ENCODE measurements at regions not wholly inside any gene's neighbourhood (a gene's known extent, or its start where the extent isn't known, plus 50 kb on each side); places are given as distances from the start of the nearest gene placed in this dataset.
"Not testable (repeated sequence)": the region's sequence is repeated elsewhere in the genome, so short reads cannot be mapped to it uniquely, and the experiment has no call there.

DNA sequence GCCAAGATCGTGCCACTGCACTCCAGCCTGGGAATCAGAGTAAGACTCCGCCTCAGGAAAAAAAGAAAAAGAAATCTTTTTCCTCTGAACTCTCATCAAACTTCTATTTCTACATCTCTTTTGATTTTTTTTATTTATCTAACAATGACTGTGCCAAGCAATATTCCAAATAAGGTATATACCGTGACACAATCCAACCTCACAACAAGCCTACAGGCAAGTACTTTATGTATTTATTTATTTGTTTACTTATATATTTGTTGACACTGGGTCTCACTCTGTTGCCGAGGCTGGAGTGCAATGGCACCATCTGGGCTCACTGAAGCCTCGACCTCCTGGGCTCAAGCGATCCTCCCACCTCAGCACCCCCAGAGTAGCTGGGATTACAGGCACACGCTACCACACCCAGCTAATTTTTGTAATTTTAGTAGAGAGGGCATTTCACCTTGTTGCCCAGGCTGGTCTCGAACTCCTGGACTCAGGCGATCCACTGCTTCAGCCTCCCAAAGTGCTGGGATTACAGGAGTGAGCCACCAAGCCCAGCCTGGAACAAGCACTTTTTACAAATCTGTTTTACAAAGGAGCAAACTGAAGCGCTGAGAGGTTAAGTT, 94.9 kb upstream of the CHD2 start:
- DNase-seq: no peak

DNA sequence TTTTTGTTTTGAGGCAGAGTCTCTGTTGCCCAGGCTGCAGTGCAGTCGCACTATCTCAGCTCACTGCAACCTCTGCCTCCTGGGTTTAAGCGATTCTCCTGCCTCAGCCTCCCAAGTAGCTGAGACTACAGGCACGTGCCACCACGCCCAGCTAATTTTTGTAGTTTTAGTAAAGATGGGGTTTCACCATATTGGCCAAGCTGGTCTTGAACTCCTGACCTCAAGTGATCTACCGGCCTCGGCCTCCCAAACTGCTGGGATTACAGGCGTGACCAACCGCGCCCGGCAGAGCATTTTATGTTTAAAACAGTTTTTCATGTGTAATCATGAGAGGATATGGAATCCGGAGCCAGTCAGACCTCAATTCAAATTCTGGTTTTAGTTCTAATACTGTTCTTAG, 94.0 kb upstream of the CHD2 start:
- not testable (repeated sequence) for DNase-seq

DNA sequence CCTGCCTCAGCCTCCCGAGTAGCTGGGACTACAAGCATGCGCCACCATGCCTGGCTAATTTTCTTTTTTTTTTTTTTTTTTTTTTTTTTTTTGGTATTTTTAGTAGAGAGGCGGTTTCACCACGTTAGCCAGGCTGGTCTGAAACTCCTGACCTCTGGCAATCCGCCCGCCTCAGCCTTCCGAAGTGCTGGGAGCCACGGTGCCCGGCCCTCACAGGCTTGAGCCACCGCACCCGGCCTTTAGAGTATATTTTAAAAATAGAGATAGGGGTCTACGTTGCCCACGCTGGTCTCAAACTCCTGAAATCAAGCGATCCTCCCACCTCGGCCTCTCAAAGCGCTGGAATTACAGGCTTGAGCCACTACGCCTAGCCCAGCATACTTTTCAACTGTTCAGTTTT, 93.4 kb upstream of the CHD2 start:
- DNase-seq: no peak

DNA sequence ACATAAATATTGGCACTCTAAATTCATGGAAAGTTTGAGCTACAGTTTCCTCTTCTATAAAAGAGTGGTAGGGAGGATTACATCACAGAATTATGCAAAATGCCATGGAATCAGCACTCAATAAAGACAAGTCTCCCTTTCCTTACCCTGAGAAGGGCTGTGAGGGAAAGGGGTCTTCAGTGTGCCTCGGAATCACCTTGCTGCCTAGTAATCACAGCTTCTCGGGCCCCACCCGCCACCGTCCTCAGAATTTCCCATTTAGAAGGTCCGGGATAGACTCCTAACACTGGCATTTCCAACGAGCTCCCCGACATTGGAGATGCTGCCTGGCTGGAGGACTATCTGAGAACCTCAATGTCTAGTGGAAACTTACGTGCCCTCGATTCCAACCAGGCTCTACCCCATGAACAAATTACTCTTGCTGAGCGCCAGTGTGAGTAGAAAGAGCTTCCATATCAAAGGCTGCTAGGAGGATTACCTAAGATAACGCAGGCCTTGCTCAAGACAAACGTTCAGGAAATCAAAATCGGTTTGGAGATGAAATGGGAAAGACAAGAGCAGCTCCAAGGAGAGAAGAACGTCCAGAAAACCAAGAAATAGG, 92.1 kb upstream of the CHD2 start:
- peak in 1 of 2 donors; percentile 29 for DNase-seq

DNA sequence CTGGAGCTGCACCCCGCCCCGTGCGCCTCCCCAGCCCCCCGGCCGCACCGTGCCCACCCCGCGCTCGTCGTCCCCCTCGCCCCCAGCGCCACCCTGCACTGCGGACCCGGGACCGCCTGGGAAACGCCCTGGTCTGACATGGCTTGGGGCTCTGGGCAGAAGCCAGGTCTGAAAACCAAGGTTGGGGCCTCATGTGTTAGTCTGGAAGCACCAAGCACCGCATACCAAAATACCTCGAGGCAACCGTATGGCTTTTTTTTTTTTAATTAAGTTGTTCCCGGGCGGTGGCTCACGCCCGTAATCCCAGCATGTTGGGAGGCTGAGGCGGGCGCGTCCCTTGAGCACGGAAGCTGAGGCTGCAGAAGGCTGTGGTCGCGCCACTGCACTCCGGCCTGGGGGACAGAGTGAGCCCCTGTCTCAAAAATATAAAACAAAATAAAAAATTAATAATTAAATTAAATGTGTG, 91.5 kb upstream of the CHD2 start:
- no peak for DNase-seq

DNA sequence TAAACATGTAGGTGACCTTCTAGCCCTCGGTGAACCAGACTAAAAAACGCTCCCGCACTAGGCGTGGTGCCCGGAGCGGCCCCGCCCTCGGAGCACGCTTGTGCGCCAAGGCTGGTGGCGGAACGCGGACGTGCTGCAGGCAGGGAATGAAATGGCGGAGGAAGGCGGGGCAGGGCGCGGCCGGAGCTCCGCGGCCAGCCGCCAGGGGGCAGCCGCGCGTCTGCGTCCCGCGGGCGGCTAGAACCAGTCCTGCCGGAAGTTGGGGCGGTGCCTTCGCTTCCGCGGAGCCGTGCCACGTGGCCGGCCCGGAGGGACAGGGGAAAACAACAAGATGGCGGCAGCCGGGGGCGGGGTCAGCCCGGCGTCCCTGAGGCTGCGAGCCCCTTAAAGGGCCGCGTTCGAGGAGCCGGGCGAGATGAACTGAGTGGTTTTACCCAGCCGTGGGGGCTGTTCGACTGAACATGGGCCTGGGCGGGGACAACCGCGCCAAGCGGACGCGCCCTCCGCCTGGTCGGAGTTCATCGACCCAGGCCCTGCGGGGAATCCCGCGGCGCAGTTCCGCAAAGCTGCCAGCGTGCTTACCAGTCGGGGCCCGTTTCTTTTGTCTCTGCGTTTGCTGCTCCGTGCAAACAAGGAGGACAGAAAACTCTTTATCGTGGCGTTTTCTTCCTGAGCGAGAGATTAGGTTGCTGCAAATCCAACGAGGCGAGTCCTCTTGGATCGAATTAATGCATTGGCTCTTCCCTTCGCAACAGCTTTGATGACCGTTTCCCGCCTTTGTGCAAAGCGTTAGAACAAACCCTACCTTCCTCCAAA, 90.9 kb upstream of the CHD2 start:
- DNase-seq: peak; percentile 93 to 95

DNA sequence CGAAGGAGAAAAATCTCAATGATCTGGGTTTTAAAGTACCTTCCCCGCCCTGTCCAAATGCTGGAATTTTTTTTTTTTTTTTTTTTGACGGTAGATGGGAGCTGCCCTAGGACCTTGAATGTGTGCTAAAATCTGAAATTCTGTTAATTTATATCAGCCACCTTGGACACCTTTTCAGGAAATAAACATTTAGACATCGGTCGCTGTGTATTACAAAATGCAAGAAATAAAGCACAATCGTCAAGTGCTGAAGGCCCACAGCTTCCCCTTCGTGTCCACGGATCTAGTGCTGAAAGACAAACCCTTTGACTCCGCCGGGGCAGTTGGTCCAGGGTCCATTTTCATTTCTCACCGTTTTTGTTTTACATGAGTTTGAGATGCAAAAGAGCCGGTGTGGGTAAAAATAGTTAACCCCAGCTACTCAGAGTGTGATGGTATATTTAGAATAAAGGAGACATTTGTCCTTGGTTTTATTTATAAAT, 90.2 kb upstream of the CHD2 start:
- peak; percentile 29 to 62 for DNase-seq

DNA sequence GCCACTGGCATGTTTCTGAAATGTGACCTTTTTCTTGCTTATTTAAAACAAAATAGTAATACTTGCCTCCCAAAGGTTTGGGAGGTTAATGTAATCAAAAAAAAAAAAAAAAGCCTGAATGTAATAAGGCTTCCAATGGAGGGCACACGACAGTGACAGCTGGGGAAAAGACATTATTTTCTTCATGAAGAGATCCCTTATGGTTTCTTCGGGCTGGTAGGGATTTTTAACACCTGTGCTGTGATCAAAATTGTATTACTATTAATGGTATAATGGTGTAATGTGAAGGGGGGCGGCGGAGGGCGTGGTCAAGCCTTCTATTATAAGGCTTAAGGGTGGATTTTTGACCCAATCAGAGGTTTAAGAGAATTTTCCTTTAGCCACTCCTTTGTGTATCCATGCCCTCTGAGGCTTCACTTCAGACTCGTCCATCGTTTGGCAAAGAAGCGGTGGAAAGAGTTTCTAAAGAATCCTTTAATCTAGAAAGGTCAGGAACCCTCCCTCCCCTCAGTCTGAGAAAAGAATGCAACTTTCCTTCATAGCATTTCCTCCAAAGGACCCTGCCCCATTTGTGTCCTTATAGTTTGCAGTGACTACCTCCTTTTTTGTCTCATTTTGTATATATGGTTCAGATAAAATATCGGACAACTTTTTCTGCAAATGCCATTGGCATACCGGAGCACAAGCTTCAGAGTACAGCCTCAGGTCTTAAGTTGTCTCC, 89.5 kb upstream of the CHD2 start:
- DNase-seq: peak in 1 of 2 donors; percentile 62

DNA sequence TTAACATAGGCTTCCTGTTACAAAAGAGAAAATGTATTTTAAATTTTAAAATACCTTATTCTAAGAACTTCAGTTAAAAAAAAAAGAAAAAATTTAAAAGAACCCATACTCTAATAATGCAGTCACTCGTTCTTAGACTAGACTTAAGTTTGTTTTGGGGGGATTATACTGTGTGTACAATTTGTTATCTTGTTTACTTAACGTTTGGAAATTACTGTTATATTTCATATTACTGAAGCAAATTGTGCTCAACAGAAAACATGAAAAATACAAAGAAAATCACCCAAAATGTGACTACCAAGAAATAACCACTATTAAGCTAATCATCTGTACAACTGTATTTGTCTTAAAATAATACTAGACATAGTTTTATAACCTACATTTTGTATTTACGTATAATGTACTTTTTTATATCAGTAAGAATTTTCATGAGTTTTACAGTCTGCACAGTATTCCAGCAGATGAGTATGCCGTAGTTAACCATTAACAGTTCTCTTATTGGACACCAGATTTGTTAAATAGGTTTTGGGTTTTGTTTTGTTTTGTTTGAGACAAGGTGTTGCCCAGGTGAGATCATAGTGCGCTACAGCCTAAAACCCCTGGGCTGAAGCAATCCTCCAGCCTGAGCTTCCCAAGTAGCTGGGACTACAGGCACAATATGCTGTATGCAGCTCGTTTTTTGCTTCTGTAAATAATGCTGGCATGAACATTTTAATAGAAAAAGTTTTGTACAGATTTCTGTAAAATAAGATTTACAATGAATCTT, 88.8 kb upstream of the CHD2 start:
- peak in 1 of 2 donors; percentile 63 for DNase-seq

DNA sequence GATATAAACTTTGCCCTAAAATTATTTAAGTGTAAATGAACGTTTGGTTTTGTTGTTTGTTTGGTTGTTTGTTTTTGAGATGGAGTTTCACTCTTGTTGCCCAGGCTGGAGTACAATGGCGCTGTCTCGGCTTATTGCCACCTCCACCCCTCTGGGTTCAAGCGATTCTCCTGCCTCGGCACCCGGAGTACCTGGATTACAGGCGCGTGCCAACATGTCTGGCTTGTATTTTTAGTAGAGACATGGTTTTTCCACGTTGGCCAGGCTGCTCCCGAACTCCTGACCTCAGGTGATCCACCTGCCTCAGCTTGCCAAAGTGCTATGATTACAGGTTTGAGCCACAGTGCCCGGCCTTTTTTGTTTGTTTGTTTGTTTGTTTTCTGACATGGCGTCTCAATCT, 87.9 kb upstream of the CHD2 start:
- DNase-seq: no peak

DNA sequence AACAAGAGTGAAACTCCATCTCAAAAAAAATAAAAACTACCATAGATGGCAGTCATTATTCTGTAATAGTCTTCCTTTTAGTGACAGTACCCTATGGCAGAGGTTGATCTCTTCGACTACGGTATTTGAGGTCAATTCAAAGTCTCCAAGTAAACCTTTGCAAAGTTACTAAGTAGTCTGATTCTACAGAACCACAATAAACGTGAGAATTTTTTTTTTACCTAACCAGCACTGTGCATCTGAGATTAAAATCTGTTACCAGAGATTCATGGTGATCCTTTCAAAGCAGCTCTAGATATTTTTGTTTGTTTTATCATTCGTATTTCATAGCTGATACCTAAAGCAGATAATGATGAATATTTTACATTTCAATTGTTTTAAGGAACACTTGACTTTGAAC, 86.6 kb upstream of the CHD2 start:
- no peak for DNase-seq

DNA sequence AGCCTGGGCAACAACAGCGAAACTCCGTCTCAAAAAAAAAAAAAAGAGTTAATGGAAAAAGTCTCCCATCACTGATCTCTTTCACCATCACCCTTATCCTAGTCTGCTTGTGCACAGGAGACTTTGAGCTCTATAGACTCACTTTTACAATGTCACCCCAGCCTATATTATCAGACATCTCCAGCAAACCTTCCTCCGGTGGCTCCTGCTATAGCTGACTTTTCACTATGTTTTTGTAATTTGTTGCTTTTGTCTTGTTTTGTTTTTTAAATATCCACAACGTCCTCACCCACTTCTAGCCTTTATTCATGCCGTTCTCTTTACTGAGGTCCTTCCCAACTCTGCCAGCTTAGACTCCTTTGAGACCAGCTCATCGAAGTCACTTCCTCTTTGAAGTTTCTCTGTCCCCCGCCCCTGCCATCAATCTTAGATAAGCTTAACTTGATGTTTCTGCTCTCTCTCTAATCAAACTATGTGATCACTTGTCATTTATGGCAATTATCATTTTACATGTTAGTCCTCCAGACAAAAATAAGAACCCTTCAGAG, 82.7 kb upstream of the CHD2 start:
- peak in 1 of 2 donors; percentile 43 for DNase-seq

DNA sequence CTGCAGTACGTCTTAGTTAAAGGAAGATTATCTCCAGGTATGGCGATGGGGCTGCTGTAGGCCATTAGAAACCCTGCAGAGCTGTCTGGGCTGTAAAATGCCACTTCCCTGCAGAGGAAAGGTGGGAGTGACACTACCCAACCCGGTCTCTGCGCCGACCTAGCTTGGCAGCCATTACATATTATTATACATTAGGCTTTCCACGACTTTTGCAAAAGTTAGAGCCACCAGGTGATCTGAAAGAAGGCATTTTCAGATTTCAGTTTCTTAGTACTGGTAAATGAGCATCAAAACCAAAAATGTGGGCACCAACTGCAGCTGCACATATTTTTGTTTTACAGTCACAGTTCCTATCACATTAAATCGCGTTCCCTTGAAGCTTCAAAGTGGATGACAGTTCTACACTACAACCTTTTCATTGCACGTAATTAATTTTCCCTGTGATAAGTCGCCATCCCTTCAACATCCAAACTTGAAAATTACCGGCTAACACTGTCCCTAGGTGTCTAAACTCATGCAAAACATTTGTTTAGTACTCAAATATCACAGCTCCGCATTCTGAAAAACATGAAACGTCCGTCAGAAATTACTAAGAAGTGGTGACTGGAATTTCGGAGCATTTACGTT, 81.4 kb upstream of the CHD2 start:
- no peak for DNase-seq

DNA sequence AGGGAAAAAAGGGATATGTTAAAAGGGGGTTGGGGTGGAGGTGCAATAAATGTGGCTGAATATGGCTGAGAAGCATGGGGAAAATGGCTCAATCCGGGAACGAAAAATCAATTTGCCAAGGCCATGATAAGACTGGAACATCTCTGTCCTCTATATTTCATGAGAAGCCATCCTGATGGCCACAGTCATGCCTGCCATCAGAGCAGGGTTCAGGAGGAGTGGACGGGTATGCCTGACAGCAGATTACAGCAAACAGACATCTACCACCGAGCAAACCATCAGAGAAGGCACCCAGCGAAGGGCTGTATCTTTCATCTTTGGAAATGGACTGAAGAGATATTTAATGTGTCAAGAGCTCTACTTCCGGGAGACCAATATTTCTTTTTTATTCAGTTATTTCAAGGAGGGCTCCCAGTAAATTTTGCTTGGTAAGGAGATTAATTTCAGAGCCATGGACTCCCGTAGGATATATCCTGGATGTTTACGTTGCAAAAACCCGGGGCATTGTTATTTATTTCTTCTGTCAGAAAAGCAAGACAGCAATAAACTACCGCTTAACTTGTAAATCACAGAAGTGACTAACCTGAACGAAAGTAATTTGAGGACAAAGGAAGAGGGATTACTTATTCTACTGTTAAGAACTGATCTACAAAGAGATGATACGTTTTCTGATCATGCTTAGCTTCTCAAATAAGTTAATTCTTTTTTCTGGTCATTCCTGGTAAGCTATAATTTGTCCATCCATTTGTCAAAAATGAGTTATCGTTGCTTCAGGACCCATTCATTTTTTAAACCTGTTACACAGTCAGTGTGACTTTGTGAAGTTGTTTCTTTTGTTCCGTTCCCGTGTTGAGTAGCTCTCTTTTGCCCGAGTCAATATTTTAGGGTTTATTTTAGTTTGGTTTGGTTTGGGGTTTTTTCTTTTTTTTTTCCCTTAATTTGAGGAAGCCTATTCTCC, 80.6 kb upstream of the CHD2 start:
- peak; percentile 26 to 71 for DNase-seq

DNA sequence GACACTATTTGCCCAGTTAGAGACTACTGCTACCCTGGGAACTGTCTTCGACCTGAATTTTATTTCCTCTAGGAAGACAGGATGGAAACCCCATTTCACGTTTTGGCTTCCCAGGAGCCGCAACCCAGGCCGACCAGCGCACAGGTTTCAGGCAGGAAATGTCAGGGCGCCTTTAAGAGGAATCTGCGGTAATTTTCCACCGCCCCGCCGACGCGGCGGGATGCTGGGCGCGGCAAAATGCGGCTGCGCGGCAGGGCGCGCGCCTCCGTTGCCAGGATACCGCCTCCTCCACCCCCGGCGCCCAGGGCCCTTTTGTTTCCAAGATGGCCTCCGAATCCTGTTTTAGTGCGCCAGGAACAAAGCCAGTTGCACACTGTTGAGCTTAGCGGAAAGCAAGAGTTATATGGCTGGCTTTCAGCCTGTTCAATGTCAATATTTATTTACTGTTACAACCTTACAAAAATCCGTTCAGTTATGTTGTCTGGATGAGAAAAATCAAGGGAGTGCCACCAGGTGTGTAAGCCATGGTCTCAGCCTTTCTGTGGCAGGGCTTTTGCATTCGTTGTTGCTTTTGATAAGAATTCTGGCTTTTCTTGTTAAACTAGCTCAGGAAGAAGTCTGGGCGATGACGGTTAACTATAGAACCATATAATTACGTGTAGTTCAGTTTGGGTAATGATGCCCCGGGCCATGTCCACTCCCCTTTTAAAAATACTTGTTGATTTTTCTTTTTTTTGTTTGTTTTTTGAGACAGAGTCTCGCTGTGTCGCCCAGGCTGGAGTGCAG, 79.7 kb upstream of the CHD2 start:
- DNase-seq: peak; percentile 91 to 94

DNA sequence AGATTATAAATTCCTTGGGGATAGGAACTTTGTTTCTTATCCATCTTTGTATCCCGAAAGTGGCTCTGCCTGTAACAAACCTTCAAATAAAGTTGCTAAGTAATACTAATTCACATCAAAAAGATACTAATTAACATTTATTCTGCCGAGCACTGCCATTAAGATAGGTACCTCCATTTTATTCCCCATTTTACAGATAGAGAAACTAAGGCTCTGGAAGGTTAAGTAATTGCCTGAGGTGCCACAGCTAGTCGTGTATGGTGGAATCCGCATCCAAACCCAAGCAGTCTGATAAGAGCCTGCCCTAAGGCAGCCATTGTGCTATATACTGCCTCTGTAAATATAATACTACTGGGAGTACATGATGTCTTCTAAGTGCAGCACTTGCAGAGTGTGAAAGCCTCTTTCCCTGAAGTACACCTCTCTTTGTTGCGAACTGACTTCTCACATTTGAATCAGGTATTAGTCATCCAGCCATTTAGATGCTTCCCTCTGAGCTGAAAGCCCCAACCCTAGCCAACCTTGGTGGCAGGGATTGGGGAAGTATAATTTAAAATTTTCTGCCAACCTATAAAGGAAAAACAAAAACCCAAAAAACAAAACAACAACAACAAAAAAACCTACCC, 78.5 kb upstream of the CHD2 start:
- no peak for DNase-seq

DNA sequence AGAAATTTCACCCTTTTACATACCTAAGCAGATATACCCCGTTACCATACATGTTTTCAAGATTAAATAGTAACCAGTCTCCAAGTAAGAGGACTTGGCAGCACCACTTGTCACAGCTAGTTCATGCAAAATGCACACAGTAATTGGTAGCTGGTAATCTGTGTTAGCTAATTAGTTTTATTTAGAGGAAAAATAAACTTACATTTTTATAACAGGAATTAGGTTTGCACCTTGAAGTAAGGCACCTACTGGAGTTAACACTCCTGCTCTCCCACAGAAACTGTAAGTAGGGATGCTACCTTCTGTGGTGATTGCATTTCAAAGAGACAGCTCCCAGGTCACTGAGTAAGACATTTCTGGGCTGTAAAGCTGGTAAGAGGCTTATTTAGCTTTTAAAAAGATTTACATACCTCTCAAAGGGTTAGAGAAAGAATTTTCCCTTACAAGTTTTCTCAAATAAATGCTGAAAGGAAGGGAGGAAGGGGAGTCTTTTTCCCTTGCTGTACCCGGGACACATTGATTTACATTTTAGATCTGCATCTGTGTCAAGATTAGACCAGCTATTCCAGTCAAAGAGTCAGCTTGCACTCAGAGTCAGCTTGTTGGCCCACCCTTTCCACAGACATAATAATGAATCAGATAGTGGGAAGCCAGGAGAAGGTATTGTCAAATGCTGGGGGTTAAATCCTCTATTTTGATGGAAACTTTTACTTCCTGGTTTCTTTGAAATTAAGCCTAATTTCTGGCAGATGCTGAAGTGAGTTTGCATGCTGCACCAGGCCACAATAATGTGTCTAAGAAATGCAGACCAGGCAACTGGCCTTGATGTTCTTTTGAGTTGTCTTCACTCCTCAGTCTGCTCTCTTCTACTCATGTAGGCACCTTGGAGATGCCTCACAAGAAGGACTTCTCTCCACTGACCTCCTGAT, 77.6 kb upstream of the CHD2 start:
- no peak for DNase-seq

DNA sequence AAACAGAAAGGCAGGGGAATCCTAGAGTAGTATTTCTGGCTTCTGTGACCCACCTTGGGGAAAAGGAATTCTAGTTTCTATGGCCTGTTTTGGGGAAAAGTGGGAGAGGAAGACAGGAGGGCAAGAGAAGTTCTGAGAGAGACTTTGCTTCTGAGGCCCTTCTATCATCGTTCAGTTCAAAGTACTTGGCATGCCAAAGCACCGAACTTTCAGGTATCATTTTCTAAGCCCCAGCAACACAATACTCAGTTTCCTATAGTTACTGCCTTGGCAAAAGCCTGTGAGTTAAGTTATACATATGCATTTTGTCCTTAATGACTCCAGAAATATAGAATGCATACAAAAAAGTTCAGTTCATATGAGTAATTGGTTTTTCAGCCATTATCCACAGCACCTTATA, 74.1 kb upstream of the CHD2 start:
- no peak for DNase-seq
